ENCODE measurements at regions not wholly inside any gene's neighbourhood (a gene's known extent, or its start where the extent isn't known, plus 50 kb on each side); places are given as distances from the start of the nearest gene placed in this dataset.
A peak's percentile ranks its signal among the peaks of the same experiment; 100 is the strongest.

- TF ChIP-seq, protein P1, sequence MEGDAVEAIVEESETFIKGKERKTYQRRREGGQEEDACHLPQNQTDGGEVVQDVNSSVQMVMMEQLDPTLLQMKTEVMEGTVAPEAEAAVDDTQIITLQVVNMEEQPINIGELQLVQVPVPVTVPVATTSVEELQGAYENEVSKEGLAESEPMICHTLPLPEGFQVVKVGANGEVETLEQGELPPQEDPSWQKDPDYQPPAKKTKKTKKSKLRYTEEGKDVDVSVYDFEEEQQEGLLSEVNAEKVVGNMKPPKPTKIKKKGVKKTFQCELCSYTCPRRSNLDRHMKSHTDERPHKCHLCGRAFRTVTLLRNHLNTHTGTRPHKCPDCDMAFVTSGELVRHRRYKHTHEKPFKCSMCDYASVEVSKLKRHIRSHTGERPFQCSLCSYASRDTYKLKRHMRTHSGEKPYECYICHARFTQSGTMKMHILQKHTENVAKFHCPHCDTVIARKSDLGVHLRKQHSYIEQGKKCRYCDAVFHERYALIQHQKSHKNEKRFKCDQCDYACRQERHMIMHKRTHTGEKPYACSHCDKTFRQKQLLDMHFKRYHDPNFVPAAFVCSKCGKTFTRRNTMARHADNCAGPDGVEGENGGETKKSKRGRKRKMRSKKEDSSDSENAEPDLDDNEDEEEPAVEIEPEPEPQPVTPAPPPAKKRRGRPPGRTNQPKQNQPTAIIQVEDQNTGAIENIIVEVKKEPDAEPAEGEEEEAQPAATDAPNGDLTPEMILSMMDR (IDR thresholded peaks at IDR 0.05) = no peak
- TF ChIP-seq POLR2A (IDR thresholded peaks at IDR 0.05) = peak; percentile 73 to 92 (median 88)
Observed at GRCh38 chr20:53738039-53738944, 144.7 kb upstream of the ZNF217 start.

Measured in body of pancreas (tissue), 4 donors.